GM23248 (cell line): ENCODE measurements at regions not wholly inside any gene's neighbourhood (a gene's known extent, or its start where the extent isn't known, plus 50 kb on each side); places are given as distances from the start of the nearest gene placed in this dataset.

Experiments used
- DNase-seq: peaks from one replicate; pipeline ENCODE4 v3.0.0-alpha.2; 2015
- H2AFZ ChIP-seq: fragments of 200-600 bp; sonication (generic); 2 replicates; pipeline ENCODE4 v1.6.1; 2016; ENCODE audit warnings: antibody characterized with exemption
- H3F3A ChIP-seq: fragments of 200-600 bp; sonication (generic); 2 replicates; pipeline ENCODE4 v1.6.1; 2016; ENCODE audit warnings: mild to moderate bottlenecking, antibody characterized with exemption, mixed run types; ENCODE audit not compliant: insufficient read depth
- H3K27ac ChIP-seq: fragments of 200-600 bp; sonication (generic); 2 replicates; pipeline ENCODE4 v1.5.1; 2016; ENCODE audit warnings: mild to moderate bottlenecking
- H3K27me3 ChIP-seq: fragments of 200-600 bp; sonication (generic); replicated peaks from 2 replicates; pipeline ENCODE4 v1.6.1; 2016; ENCODE audit warnings: mild to moderate bottlenecking; ENCODE audit not compliant: insufficient read depth
- H3K36me3 ChIP-seq: fragments of 200-600 bp; sonication (generic); 2 replicates; pipeline ENCODE4 v1.6.1; 2016; ENCODE audit warnings: low read depth, mild to moderate bottlenecking
- H3K4me1 ChIP-seq: fragments of 200-600 bp; sonication (generic); 2 replicates; pipeline ENCODE4 v1.6.1; 2016; ENCODE audit warnings: mild to moderate bottlenecking; ENCODE audit not compliant: insufficient read depth
- H3K4me2 ChIP-seq: fragments of 200-600 bp; sonication (generic); one replicate; pipeline ENCODE4 v1.6.1; 2016; ENCODE audit warnings: mild to moderate bottlenecking; ENCODE audit not compliant: unreplicated experiment
- H3K4me3 ChIP-seq: fragments of 200-600 bp; sonication (generic); 2 replicates; pipeline ENCODE4 v1.5.1; 2016; ENCODE audit warnings: mild to moderate bottlenecking
- H3K79me2 ChIP-seq: fragments of 200-600 bp; sonication (generic); 2 replicates; pipeline ENCODE4 v1.6.1; 2016; ENCODE audit warnings: mild to moderate bottlenecking; ENCODE audit not compliant: insufficient read depth
- H3K9ac ChIP-seq: fragments of 200-600 bp; sonication (generic); 2 replicates; pipeline ENCODE4 v1.6.1; 2016; ENCODE audit warnings: mild to moderate bottlenecking
- H3K9me2 ChIP-seq: fragments of 200-600 bp; sonication (generic); 2 replicates; pipeline ENCODE4 v1.6.1; 2016; ENCODE audit warnings: mixed run types, mild to moderate bottlenecking, moderate library complexity; ENCODE audit not compliant: insufficient read depth
- H3K9me3 ChIP-seq: fragments of 200-600 bp; sonication (generic); one replicate; pipeline ENCODE4 v1.6.1; 2017; ENCODE audit warnings: low read depth
- H4K20me1 ChIP-seq: fragments of 200-600 bp; sonication (generic); 2 replicates; pipeline ENCODE4 v1.6.0; 2016; ENCODE audit not compliant: insufficient read depth
- EZH2 ChIP-seq: fragments of 200-600 bp; sonication (generic); IDR thresholded peaks from 2 replicates; pipeline ENCODE4 v1.6.1; 2018; ENCODE audit warnings: antibody characterized with exemption, mild to moderate bottlenecking; ENCODE audit not compliant: insufficient read depth, poor library complexity, severe bottlenecking
- EZH2phosphoT487 ChIP-seq: fragments of 200-600 bp; sonication (generic); IDR thresholded peaks from 2 replicates; pipeline ENCODE4 v1.6.1; 2018; ENCODE audit warnings: antibody characterized with exemption, moderate library complexity, mild to moderate bottlenecking, low read depth; ENCODE audit not compliant: insufficient read depth
- whole genome bisulfite sequencing, 2 experiments: methylation state at CpG; one replicate each; pipeline ENCODE4 v1.1.6; 2015 to 2017; ENCODE audit warnings: low lambda C conversion rate in 2 of 2, low coverage in 1 of 2; ENCODE audit errors: missing lambda C conversion rate in 2 of 2; 5-methylcytosine and 5-hydroxymethylcytosine counted together
- in situ Hi-C: fragments of 300-500 bp; cut with MboI; formaldehyde crosslinking; loops from 2 replicates; pipeline ENCODE4 v1.15.0; 2020

GRCh38 chr7:145411066-145411465 lies 575.2 kb upstream of the TPK1 start:
- no peak for TF ChIP-seq EZH2
- no peak for TF ChIP-seq EZH2phosphoT487
- no peak overlapping the region for H3K27ac ChIP-seq
- no peaks in the 10 kb centered on the region for H3K36me3 ChIP-seq
- no peaks in the 10 kb centered on the region for H4K20me1 ChIP-seq
- H3K4me2 ChIP-seq, result no peak overlapping the region
- H3K4me3 ChIP-seq, result no peak overlapping the region
- no peaks in the 10 kb centered on the region for H3K4me1 ChIP-seq
- no peaks in the 10 kb centered on the region for H3K9me2 ChIP-seq
- H3F3A ChIP-seq, result no peaks in the 10 kb centered on the region
- no peak overlapping the region for H3K9ac ChIP-seq
- H3K27me3 ChIP-seq, result no peaks in the 10 kb centered on the region
- in situ Hi-C loops, result no loop called here
- no peaks in the 10 kb centered on the region for H3K9me3 ChIP-seq
- no peak for DNase-seq
- H3K79me2 ChIP-seq, result no peaks in the 10 kb centered on the region
- H2AFZ ChIP-seq, result no peak overlapping the region
- 15 to 19% methylated on average over 3 of the region's 3 CpGs for WGBS, 2 experiments

- no peak overlapping the region for H2AFZ ChIP-seq
- no peaks in the 10 kb centered on the region for H3F3A ChIP-seq
- H3K4me2 ChIP-seq, result no peak overlapping the region
- 0 to 4% methylated on average over 1 of the region's 1 CpG for WGBS, 2 experiments
- H3K4me1 ChIP-seq, result no peaks in the 10 kb centered on the region
- H3K4me3 ChIP-seq, result no peak overlapping the region
- no peaks in the 10 kb centered on the region for H3K36me3 ChIP-seq
- H3K9ac ChIP-seq, result no peak overlapping the region
- TF ChIP-seq EZH2phosphoT487 (no peak), EZH2 (no peak)
- no peaks in the 10 kb centered on the region for H3K9me2 ChIP-seq
- H3K27me3 ChIP-seq, result no peaks in the 10 kb centered on the region
- in situ Hi-C loops, result no loop called here
- no peaks in the 10 kb centered on the region for H4K20me1 ChIP-seq
- DNase-seq, result no peak
- H3K9me3 ChIP-seq, result no peaks in the 10 kb centered on the region
- no peak overlapping the region for H3K27ac ChIP-seq
- H3K79me2 ChIP-seq, result no peaks in the 10 kb centered on the region
These were observed 562.9 kb upstream of the TPK1 start for GRCh38 chr7:145398758-145399157.

- H3K9me3 ChIP-seq, result no peaks in the 10 kb centered on the region
- no peaks in the 10 kb centered on the region for H3K27me3 ChIP-seq
- no peak for DNase-seq
- in situ Hi-C loops, result no loop called here
- H3K79me2 ChIP-seq, result no peaks in the 10 kb centered on the region
- H3K9ac ChIP-seq, result no peak overlapping the region
- TF ChIP-seq EZH2phosphoT487 (no peak), EZH2 (no peak)
- H3K4me2 ChIP-seq, result no peak overlapping the region
- no peak overlapping the region for H2AFZ ChIP-seq
- no peaks in the 10 kb centered on the region for H3F3A ChIP-seq
- 0% methylated on average over 2 of the region's 2 CpGs for WGBS, 2 experiments
- no peak overlapping the region for H3K27ac ChIP-seq
- H3K36me3 ChIP-seq, result no peaks in the 10 kb centered on the region
- H4K20me1 ChIP-seq, result no peaks in the 10 kb centered on the region
- H3K4me1 ChIP-seq, result no peaks in the 10 kb centered on the region
- H3K4me3 ChIP-seq, result no peak overlapping the region
- H3K9me2 ChIP-seq, result no peaks in the 10 kb centered on the region
These were observed 558.3 kb upstream of the TPK1 start for GRCh38 chr7:145394126-145394525.

- no peaks in the 10 kb centered on the region for H3F3A ChIP-seq
- H4K20me1 ChIP-seq, result no peaks in the 10 kb centered on the region
- no peak overlapping the region for H2AFZ ChIP-seq
- no peak overlapping the region for H3K27ac ChIP-seq
- H3K36me3 ChIP-seq, result no peaks in the 10 kb centered on the region
- TF ChIP-seq EZH2phosphoT487 (no peak), EZH2 (no peak)
- 12 to 19% methylated on average over 1 of the region's 1 CpG for WGBS, 2 experiments
- no peaks in the 10 kb centered on the region for H3K79me2 ChIP-seq
- no peak overlapping the region for H3K4me2 ChIP-seq
- H3K9me3 ChIP-seq, result no peaks in the 10 kb centered on the region
- H3K9ac ChIP-seq, result no peak overlapping the region
- no peaks in the 10 kb centered on the region for H3K27me3 ChIP-seq
- no peaks in the 10 kb centered on the region for H3K4me1 ChIP-seq
- no peak for DNase-seq
- no peaks in the 10 kb centered on the region for H3K9me2 ChIP-seq
- in situ Hi-C loops, result no loop called here
- H3K4me3 ChIP-seq, result no peak overlapping the region
These were observed 546.9 kb upstream of the TPK1 start for GRCh38 chr7:145382762-145383161.

DNA sequence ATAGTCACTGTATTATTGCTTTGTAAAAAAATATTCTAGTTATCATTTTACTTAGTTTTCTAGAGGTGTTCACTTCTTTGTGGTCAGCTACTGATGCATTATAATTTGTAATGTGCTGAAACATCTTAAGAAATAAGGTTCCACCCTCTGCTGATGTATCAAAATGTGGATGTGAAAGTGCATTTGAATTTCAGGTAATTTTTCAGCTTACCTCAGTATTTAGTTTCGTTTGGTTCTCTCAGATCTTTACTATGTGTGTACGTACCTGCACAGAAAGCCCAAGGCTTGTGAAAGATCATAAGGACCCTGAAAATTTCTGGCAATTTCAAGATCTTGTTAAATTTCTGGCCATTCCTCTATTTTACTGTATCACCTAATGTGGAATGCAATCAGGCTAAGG lies 542.3 kb upstream of the TPK1 start:
- Histone ChIP-seq H3K4me2 (no peak overlapping the region), H3K9me2 (no peaks in the 10 kb centered on the region), H3K9me3 (no peaks in the 10 kb centered on the region), H4K20me1 (no peaks in the 10 kb centered on the region), H2AFZ (no peak overlapping the region), H3K27ac (no peak overlapping the region), H3K79me2 (no peaks in the 10 kb centered on the region), H3K27me3 (no peaks in the 10 kb centered on the region), H3K4me1 (no peaks in the 10 kb centered on the region), H3K4me3 (no peak overlapping the region), H3K9ac (no peak overlapping the region), H3K36me3 (no peaks in the 10 kb centered on the region), H3F3A (no peaks in the 10 kb centered on the region)
- TF ChIP-seq EZH2 (no peak), EZH2phosphoT487 (no peak)
- 3 to 7% methylated on average over 2 of the region's 2 CpGs for WGBS, 2 experiments
- in situ Hi-C loops, result no loop called here
- no peak for DNase-seq
